ENCODE measurements at regions not wholly inside any gene's neighbourhood (a gene's known extent, or its start where the extent isn't known, plus 50 kb on each side); places are given as distances from the start of the nearest gene placed in this dataset.

- no peak for TF ChIP-seq ZNF207 (IDR thresholded peaks at IDR 0.05; ENCODE audit: borderline replicate concordance)
- TF ChIP-seq LARP7 (IDR thresholded peaks at IDR 0.05): no peak
- TF ChIP-seq KAT2A (conservative IDR thresholded peaks at IDR 0.05; ENCODE audit: control insufficient read depth, low read depth, low read length): no peak
- TF ChIP-seq SUZ12 (IDR thresholded peaks at IDR 0.05; ENCODE audit: unreplicated experiment): no peak
- TF ChIP-seq KLF5 (IDR thresholded peaks at IDR 0.05; ENCODE audit: partially characterized antibody): no peak
These were observed 142.8 kb downstream of the GJA1 start (continued) for GRCh38 chr6:121578216-121578615.

- RAD21 ChIA-PET (ENCODE audit: unreplicated experiment): no interaction called here
- no peak for FAIRE-seq
These were observed 144.0 kb downstream of the GJA1 start for GRCh38 chr6:121579478-121579877.

More at GRCh38 chr6:121579478-121579877, 144.0 kb downstream of the GJA1 start:
- no peak for ATAC-seq
- H3K36me3 ChIP-seq (ENCODE audit: control insufficient read depth in 2 of 2, insufficient read depth in 2 of 2, low read length in 1 of 2): no peaks in the 10 kb centered on the region
- in situ Hi-C loops (cut with MboI) (no loop called here), intact Hi-C loops (cut with micrococcal nuclease; ENCODE audit: unreplicated experiment) (no loop called here)
- H3K9me3 ChIP-seq (replicated peaks; ENCODE audit: control insufficient read depth, insufficient read depth, low read length): no peaks in the 10 kb centered on the region
- no peaks in the 10 kb centered on the region for H3K27me3 ChIP-seq (replicated peaks in 1 of 2; ENCODE audit: control insufficient read depth in 2 of 2, insufficient read depth in 2 of 2, low read length in 1 of 2)
- H3K4me2 ChIP-seq (ENCODE audit: control insufficient read depth, insufficient read depth): no peak overlapping the region
- no peak for DNase-seq (ENCODE audit: low read depth, low spot score)
- no peaks in the 10 kb centered on the region for H3K79me2 ChIP-seq (ENCODE audit: control insufficient read depth, insufficient read depth, low read length)
- no peak overlapping the region for H2AFZ ChIP-seq (ENCODE audit: control insufficient read depth, low read depth, low read length)
- no peaks in the 10 kb centered on the region for H3K4me1 ChIP-seq (ENCODE audit: control insufficient read depth, insufficient read depth, low read length)
- no peaks in the 10 kb centered on the region for H4K20me1 ChIP-seq (ENCODE audit: control insufficient read depth, insufficient read depth)
- H3K27ac ChIP-seq (ENCODE audit: control insufficient read depth, insufficient read depth): no peak overlapping the region
- no peak for TF ChIP-seq E4F1 (IDR thresholded peaks at IDR 0.05; ENCODE audit: borderline replicate concordance, partially characterized antibody)
- TF ChIP-seq ZBED1 (IDR thresholded peaks at IDR 0.05; ENCODE audit: borderline replicate concordance): no peak
- no peak for TF ChIP-seq SMAD5 (IDR thresholded peaks at IDR 0.05; ENCODE audit: low read depth)
- TF ChIP-seq RELB (IDR thresholded peaks at IDR 0.05; ENCODE audit: low read depth): no peak
- no peak for TF ChIP-seq SUPT20H (IDR thresholded peaks at IDR 0.05; ENCODE audit: borderline replicate concordance, control insufficient read depth, low read depth, low read length)
- no peak for TF ChIP-seq HDAC2 (IDR thresholded peaks at IDR 0.05)
- no peak for TF ChIP-seq REST (IDR thresholded peaks at IDR 0.05; ENCODE audit: low read depth, low read length)
- TF ChIP-seq WRNIP1 (IDR thresholded peaks at IDR 0.05; ENCODE audit: borderline replicate concordance, low read depth, low read length): no peak
- no peak overlapping the region for H3K4me3 ChIP-seq
- ChIA-PET SMC1A (ENCODE audit: uncharacterized antibody, unreplicated experiment) (no interaction called here), POLR2A (no interaction called here), CTCF (no interaction called here)
- no TSS peak for BruUV-seq (replicated peaks)
- 8% methylated on average over 1 of the region's 1 CpG for WGBS (ENCODE audit: insufficient coverage, insufficient replicate concordance, low lambda C conversion rate, missing lambda C conversion rate)
- H3K9ac ChIP-seq (ENCODE audit: control insufficient read depth, insufficient read depth, low read length): no peak overlapping the region

Measured in GM12878 (cell line).